ENCODE measurements at regions not wholly inside any gene's neighbourhood (a gene's known extent, or its start where the extent isn't known, plus 50 kb on each side); places are given as distances from the start of the nearest gene placed in this dataset.

DNA sequence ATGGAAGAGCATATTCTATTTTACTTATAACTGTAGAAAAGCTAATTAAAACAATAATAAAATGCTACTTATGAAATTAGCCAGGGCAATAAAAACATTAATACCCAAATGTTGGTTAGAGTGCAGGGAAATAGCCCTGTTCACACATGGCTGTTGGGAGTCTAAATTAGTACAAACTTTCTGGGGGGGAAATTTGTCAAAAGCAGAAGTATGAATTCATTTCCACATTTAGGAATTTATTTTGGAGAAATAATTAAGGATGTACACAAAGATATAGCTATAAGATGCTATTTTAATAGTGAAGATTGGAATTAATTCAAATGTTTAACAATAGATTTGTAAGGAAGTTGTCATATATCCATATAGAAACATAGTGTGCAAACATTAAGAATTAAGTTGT is 190.5 kb downstream of the SEC61B start:
- CTCF ChIA-PET (ENCODE audit: low intra/inter-chr PET ratio) = no interaction called here
- no peaks in the 10 kb centered on the region for H3K9me3 ChIP-seq (replicated peaks; ENCODE audit: control insufficient read depth, insufficient read depth, low read depth, low read length)
- no peak for FAIRE-seq
- no peak overlapping the region for H3K4me3 ChIP-seq
- no TSS peak for BruUV-seq (replicated peaks)
- no peak overlapping the region for H2AFZ ChIP-seq (ENCODE audit: low read depth, low read length)
- no peak overlapping the region for H3K4me2 ChIP-seq (ENCODE audit: insufficient read depth, low read length)
- POLR2A ChIA-PET = no interaction called here
- ATAC-seq = no peak
- no peaks in the 10 kb centered on the region for H3K79me2 ChIP-seq (ENCODE audit: control insufficient read depth, insufficient read depth, low read length)
- no peaks in the 10 kb centered on the region for H3K36me3 ChIP-seq (ENCODE audit: control insufficient read depth, insufficient read depth, low read length)
- TF ChIP-seq TAL1 (IDR thresholded peaks at IDR 0.05) = no peak
- no peak for TF ChIP-seq ETV5 (CRISPR knock-in tag; IDR thresholded peaks at IDR 0.05; ENCODE audit: low read depth)
- TF ChIP-seq TAF15 (IDR thresholded peaks at IDR 0.05; ENCODE audit: low read depth, low read length) = no peak
- no peak for TF ChIP-seq SMAD3 (CRISPR knock-in tag; conservative IDR thresholded peaks at IDR 0.05)
- no peak for TF ChIP-seq LEF1 (IDR thresholded peaks at IDR 0.05)
- TF ChIP-seq, protein P1, sequence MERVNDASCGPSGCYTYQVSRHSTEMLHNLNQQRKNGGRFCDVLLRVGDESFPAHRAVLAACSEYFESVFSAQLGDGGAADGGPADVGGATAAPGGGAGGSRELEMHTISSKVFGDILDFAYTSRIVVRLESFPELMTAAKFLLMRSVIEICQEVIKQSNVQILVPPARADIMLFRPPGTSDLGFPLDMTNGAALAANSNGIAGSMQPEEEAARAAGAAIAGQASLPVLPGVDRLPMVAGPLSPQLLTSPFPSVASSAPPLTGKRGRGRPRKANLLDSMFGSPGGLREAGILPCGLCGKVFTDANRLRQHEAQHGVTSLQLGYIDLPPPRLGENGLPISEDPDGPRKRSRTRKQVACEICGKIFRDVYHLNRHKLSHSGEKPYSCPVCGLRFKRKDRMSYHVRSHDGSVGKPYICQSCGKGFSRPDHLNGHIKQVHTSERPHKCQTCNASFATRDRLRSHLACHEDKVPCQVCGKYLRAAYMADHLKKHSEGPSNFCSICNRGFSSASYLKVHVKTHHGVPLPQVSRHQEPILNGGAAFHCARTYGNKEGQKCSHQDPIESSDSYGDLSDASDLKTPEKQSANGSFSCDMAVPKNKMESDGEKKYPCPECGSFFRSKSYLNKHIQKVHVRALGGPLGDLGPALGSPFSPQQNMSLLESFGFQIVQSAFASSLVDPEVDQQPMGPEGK (CRISPR knock-in tag; IDR thresholded peaks at IDR 0.05; ENCODE audit: borderline replicate concordance) = no peak
- TF ChIP-seq ZNF408 (CRISPR knock-in tag; IDR thresholded peaks at IDR 0.05; ENCODE audit: low read depth) = no peak
- no peaks in the 10 kb centered on the region for H3K9me1 ChIP-seq (ENCODE audit: control insufficient read depth, insufficient read depth, low read length)
- H3K9ac ChIP-seq (ENCODE audit: insufficient read depth in 1 of 2, low read depth in 2 of 2, low read length in 2 of 2) = no peak overlapping the region
- in situ Hi-C loops (cut with MboI) (no loop called here), intact Hi-C loops (cut with micrococcal nuclease) (no loop called here)
- no peak overlapping the region for H3K27ac ChIP-seq (ENCODE audit: extremely low read depth, low read depth, low read length)
- H3K27me3 ChIP-seq (ENCODE audit: control insufficient read depth in 2 of 2, insufficient read depth in 2 of 2, low read length in 2 of 2) = no peaks in the 10 kb centered on the region; a peak in 1 of 5 replicates
- no peaks in the 10 kb centered on the region for H3K4me1 ChIP-seq (replicated peaks in 1 of 2; ENCODE audit: control insufficient read depth in 2 of 2, insufficient read depth in 2 of 2, low read length in 2 of 2)
- no peak for DNase-seq (ENCODE audit: extremely low read depth in 1 of 4, low spot score in 3 of 4)
- no peaks in the 10 kb centered on the region for H4K20me1 ChIP-seq (replicated peaks; ENCODE audit: control insufficient read depth, insufficient read depth, low read length)
